ENCODE measurements at regions not wholly inside any gene's neighbourhood (a gene's known extent, or its start where the extent isn't known, plus 50 kb on each side); places are given as distances from the start of the nearest gene placed in this dataset.

GRCh38 chr21:35245879-35246278 is 196.8 kb upstream of the RUNX1 start:
- H3K36me3 ChIP-seq (replicated peaks; ENCODE audit: insufficient read depth, low read length) = no peaks in the 10 kb centered on the region
- H3F3A ChIP-seq (ENCODE audit: insufficient read depth, low read length) = no peaks in the 10 kb centered on the region
- H3K9me3 ChIP-seq (replicated peaks; ENCODE audit: insufficient read depth, low read length) = no peaks in the 10 kb centered on the region
- no peaks in the 10 kb centered on the region for H3K9me2 ChIP-seq (replicated peaks; ENCODE audit: insufficient read depth, low read length)
- H3K9ac ChIP-seq (ENCODE audit: low read length) = no peak overlapping the region
- no peak for DNase-seq
- no peak overlapping the region for H2AFZ ChIP-seq (ENCODE audit: low read length)
- H3K4me1 ChIP-seq (ENCODE audit: low read length) = no peaks in the 10 kb centered on the region
- H3K79me2 ChIP-seq (ENCODE audit: low read length) = no peaks in the 10 kb centered on the region
- no peaks in the 10 kb centered on the region for H3K27me3 ChIP-seq (replicated peaks; ENCODE audit: insufficient read depth, low read length)
- TF ChIP-seq CTCF (IDR thresholded peaks at IDR 0.05; ENCODE audit: low read length) (no peak), EZH2phosphoT487 (IDR thresholded peaks at IDR 0.05; ENCODE audit: low read length) (no peak), EZH2 (optimal IDR thresholded peaks at IDR 0.05; ENCODE audit: low read depth, low read length) (no peak)
- H3K27ac ChIP-seq (ENCODE audit: low read length) = no peak overlapping the region
- no peaks in the 10 kb centered on the region for H4K20me1 ChIP-seq (ENCODE audit: insufficient read depth, low read length)
- H3K4me3 ChIP-seq (ENCODE audit: low read length) = no peak overlapping the region
- no peak overlapping the region for H3K4me2 ChIP-seq (ENCODE audit: low read depth, low read length)

GRCh38 chr21:35244514-35244913 is 195.4 kb upstream of the RUNX1 start:
- no peaks in the 10 kb centered on the region for H3K79me2 ChIP-seq (ENCODE audit: low read length)
- H3K27me3 ChIP-seq (replicated peaks; ENCODE audit: insufficient read depth, low read length) = no peaks in the 10 kb centered on the region
- no peaks in the 10 kb centered on the region for H4K20me1 ChIP-seq (ENCODE audit: insufficient read depth, low read length)
- H3K9me3 ChIP-seq (replicated peaks; ENCODE audit: insufficient read depth, low read length) = no peaks in the 10 kb centered on the region
- no peak overlapping the region for H3K27ac ChIP-seq (ENCODE audit: low read length)
- H3K4me3 ChIP-seq (ENCODE audit: low read length) = no peak overlapping the region
- no peaks in the 10 kb centered on the region for H3K9me2 ChIP-seq (replicated peaks; ENCODE audit: insufficient read depth, low read length)
- H3K4me1 ChIP-seq (ENCODE audit: low read length) = no peaks in the 10 kb centered on the region
- no peak overlapping the region for H3K4me2 ChIP-seq (ENCODE audit: low read depth, low read length)
- no peaks in the 10 kb centered on the region for H3K36me3 ChIP-seq (replicated peaks; ENCODE audit: insufficient read depth, low read length)
- no peak overlapping the region for H2AFZ ChIP-seq (ENCODE audit: low read length)
- H3K9ac ChIP-seq (ENCODE audit: low read length) = no peak overlapping the region
- H3F3A ChIP-seq (ENCODE audit: insufficient read depth, low read length) = no peaks in the 10 kb centered on the region
- DNase-seq = no peak
- no peak for TF ChIP-seq EZH2 (optimal IDR thresholded peaks at IDR 0.05; ENCODE audit: low read depth, low read length)
- TF ChIP-seq CTCF (IDR thresholded peaks at IDR 0.05; ENCODE audit: low read length) = no peak

- H3K4me1 ChIP-seq (ENCODE audit: low read length) = no peaks in the 10 kb centered on the region
- no peak overlapping the region for H3K9ac ChIP-seq (ENCODE audit: low read length)
- H3K27me3 ChIP-seq (replicated peaks; ENCODE audit: insufficient read depth, low read length) = peaks cover 9% of the 10 kb centered on the region; the same call in 1 of the 2 replicates
- DNase-seq = no peak
- H3K9me2 ChIP-seq (replicated peaks; ENCODE audit: insufficient read depth, low read length) = no peaks in the 10 kb centered on the region
- no peak overlapping the region for H2AFZ ChIP-seq (ENCODE audit: low read length)
- H3K4me2 ChIP-seq (ENCODE audit: low read depth, low read length) = no peak overlapping the region
- no peaks in the 10 kb centered on the region for H3K79me2 ChIP-seq (ENCODE audit: low read length)
- H3F3A ChIP-seq (ENCODE audit: insufficient read depth, low read length) = no peaks in the 10 kb centered on the region
- no peak overlapping the region for H3K27ac ChIP-seq (ENCODE audit: low read length)
- H3K36me3 ChIP-seq (replicated peaks; ENCODE audit: insufficient read depth, low read length) = no peaks in the 10 kb centered on the region
- no peaks in the 10 kb centered on the region for H4K20me1 ChIP-seq (ENCODE audit: insufficient read depth, low read length)
- no peaks in the 10 kb centered on the region for H3K9me3 ChIP-seq (replicated peaks; ENCODE audit: insufficient read depth, low read length)
- TF ChIP-seq CTCF (IDR thresholded peaks at IDR 0.05; ENCODE audit: low read length) (no peak), EZH2 (optimal IDR thresholded peaks at IDR 0.05; ENCODE audit: low read depth, low read length) (no peak), EZH2phosphoT487 (IDR thresholded peaks at IDR 0.05; ENCODE audit: low read length) (no peak)
- H3K4me3 ChIP-seq (ENCODE audit: low read length) = no peak overlapping the region
Observed at GRCh38 chr21:35243171-35243570, 194.1 kb upstream of the RUNX1 start.
